Activated naive CD8-positive, alpha-beta T cell treated with anti-CD3 and anti-CD28 coated beads for 36 hours (primary cell): ENCODE measurements at regions not wholly inside any gene's neighbourhood (a gene's known extent, or its start where the extent isn't known, plus 50 kb on each side); places are given as distances from the start of the nearest gene placed in this dataset.

ENCODE experiments used
- DNase-seq: peaks from one replicate; pipeline ENCODE4 v3.0.0; 2021
- H3K27ac Mint-ChIP-seq: one replicate; pipeline ENCODE4 v1.8.0; 2022; ENCODE audit warnings: mild to moderate bottlenecking, moderate library complexity, mixed read lengths
- H3K27me3 Mint-ChIP-seq: one replicate; pipeline ENCODE4 v1.8.0; 2022; ENCODE audit warnings: mild to moderate bottlenecking, mixed read lengths
- H3K36me3 Mint-ChIP-seq: one replicate; pipeline ENCODE4 v1.8.0; 2021; ENCODE audit warnings: mild to moderate bottlenecking, mixed read lengths
- H3K4me1 Mint-ChIP-seq: one replicate; pipeline ENCODE4 v1.8.0; 2021; ENCODE audit warnings: mixed read lengths
- H3K4me3 Mint-ChIP-seq: one replicate; pipeline ENCODE4 v1.8.0; 2022; ENCODE audit warnings: mild to moderate bottlenecking, moderate library complexity, mixed read lengths
- H3K9me3 Mint-ChIP-seq: one replicate; pipeline ENCODE4 v1.8.0; 2022; ENCODE audit warnings: mixed read lengths

DNA sequence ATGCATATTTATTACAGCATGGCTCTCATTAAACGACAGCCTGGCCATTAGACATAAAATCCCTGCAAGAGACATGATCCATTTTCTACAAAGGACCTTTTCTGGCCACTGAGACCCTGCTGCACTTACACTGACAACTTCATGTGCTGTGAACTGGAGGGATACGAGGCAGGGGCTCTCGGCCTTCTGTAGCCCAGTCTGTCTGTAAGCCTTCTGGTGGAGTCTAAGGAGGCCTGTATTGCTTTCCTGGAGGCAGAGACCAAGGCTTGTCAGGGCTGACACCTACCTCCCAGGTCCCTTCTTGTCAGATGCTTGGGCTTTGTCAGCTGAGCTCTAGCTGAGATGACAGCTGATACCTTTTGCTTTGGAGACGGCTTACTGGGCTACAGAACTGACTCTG, 776.9 kb upstream of the ARPP21 start:
- no peaks in the 10 kb centered on the region for H3K9me3 Mint-ChIP-seq
- no peaks in the 10 kb centered on the region for H3K27me3 Mint-ChIP-seq
- H3K36me3 Mint-ChIP-seq: no peaks in the 10 kb centered on the region
- H3K4me1 Mint-ChIP-seq: no peaks in the 10 kb centered on the region
- H3K4me3 Mint-ChIP-seq: no peak overlapping the region
- no peak overlapping the region for H3K27ac Mint-ChIP-seq
- no peak for DNase-seq

DNA sequence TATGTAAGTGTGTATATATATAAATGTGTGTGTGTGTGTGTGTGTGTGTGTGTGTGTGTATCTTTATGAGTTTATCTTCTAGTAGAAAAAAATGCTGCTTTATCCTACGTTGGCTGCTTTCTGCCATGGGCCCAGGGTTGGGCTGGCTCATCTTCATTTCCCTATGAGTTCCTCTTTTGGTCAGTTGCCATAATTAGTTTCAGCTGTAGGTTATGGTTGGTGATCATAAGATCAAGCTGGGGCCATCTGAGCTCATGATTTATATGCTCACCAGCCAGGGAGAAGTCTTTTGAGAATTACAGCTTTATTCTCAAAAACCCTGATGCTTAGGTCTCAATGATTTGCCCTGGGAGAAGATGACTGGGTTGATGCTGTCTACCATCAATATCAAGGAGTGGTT, 775.8 kb upstream of the ARPP21 start:
- DNase-seq: no peak
- H3K27me3 Mint-ChIP-seq: no peaks in the 10 kb centered on the region
- H3K36me3 Mint-ChIP-seq: no peaks in the 10 kb centered on the region
- H3K27ac Mint-ChIP-seq: no peak overlapping the region
- H3K4me1 Mint-ChIP-seq: no peaks in the 10 kb centered on the region
- H3K4me3 Mint-ChIP-seq: no peak overlapping the region
- H3K9me3 Mint-ChIP-seq: no peaks in the 10 kb centered on the region

DNA sequence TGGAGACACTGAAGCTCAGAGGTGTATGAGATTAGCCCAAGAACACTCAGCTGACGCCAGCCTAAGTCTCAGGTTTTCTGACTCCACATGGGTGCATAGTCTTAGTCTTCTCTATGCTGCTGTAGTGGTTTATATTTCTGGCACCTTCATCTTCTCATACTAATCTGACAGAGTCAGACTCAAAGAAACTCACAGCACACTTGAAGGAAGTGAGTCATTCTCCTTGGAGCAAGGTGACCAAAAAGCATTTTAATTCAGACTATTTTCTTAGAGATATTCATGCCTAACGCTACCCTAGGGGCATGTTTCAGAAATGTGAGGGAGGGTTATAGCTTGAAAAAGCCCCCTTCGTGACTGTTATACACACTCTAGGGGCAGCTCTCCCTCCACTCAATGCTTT, 775.3 kb upstream of the ARPP21 start:
- no peaks in the 10 kb centered on the region for H3K36me3 Mint-ChIP-seq
- H3K4me1 Mint-ChIP-seq: no peaks in the 10 kb centered on the region
- H3K4me3 Mint-ChIP-seq: no peak overlapping the region
- no peak for DNase-seq
- H3K27ac Mint-ChIP-seq: no peak overlapping the region
- H3K9me3 Mint-ChIP-seq: no peaks in the 10 kb centered on the region
- H3K27me3 Mint-ChIP-seq: no peaks in the 10 kb centered on the region

DNA sequence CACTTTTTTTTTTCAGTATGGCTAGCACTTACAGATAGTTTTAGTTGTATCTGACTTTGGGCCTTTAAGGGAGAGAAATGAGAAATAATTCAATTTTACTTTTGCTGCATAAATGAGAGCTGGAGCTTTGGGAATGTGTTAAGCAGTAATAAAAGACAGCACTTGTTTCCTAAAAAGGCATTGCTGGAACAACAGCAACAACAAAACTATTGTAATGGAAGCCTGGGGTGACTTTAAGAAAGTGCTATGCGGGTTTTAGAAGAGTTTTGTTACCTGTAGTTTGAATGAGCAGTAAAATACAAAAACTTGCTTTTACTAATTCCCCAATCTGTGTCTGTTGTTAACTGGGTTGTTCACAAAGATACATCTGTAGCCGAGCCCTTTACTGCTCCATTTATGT, 774.0 kb upstream of the ARPP21 start:
- no peak for DNase-seq
- Mint-ChIP-seq H3K4me1 (no peaks in the 10 kb centered on the region), H3K36me3 (no peaks in the 10 kb centered on the region), H3K9me3 (no peaks in the 10 kb centered on the region), H3K27me3 (no peaks in the 10 kb centered on the region), H3K4me3 (no peak overlapping the region), H3K27ac (no peak overlapping the region)

DNA sequence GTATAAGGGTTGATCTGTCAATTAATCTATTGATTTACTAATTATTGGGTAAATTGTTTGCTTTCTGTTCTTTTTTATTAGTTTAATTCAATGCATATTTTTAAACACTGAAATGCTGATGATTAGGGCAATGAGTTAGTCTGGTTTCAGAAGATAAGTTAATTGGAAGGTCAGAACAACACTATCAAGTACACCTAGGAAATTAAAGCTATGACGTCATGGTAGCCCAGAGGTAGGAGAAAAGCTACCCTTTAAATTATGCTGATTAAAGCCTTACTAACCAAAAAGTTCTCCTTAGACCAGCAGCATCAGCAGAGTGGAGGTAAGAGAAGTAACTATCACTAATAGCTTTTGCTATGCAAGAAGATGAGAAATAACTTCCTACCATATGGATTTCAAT, 770.4 kb upstream of the ARPP21 start:
- Mint-ChIP-seq H3K36me3 (no peaks in the 10 kb centered on the region), H3K4me3 (no peak overlapping the region), H3K9me3 (no peaks in the 10 kb centered on the region), H3K4me1 (no peaks in the 10 kb centered on the region), H3K27me3 (no peaks in the 10 kb centered on the region), H3K27ac (no peak overlapping the region)
- no peak for DNase-seq

DNA sequence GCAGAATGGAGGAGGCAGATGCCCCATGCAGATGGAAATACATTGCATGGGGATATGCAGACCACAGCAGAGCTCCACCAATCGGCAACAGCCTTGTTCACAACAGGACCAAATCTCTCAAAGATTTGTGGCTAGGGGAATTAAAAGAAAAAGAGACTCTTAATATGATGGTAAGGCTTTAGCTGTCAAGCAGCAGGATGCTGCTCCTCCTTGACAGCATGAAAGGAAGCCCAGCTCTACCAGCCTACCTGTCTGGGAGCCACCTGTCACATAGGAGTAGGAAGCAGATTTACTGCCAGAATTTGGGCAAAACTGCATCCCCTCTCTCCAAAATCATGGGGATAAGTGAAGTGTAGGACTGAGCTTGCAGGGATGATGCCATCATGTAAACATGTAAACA, 769.6 kb upstream of the ARPP21 start:
- H3K4me3 Mint-ChIP-seq: no peak overlapping the region
- DNase-seq: no peak
- H3K36me3 Mint-ChIP-seq: no peaks in the 10 kb centered on the region
- no peaks in the 10 kb centered on the region for H3K9me3 Mint-ChIP-seq
- H3K4me1 Mint-ChIP-seq: no peaks in the 10 kb centered on the region
- H3K27me3 Mint-ChIP-seq: no peaks in the 10 kb centered on the region
- H3K27ac Mint-ChIP-seq: no peak overlapping the region

DNA sequence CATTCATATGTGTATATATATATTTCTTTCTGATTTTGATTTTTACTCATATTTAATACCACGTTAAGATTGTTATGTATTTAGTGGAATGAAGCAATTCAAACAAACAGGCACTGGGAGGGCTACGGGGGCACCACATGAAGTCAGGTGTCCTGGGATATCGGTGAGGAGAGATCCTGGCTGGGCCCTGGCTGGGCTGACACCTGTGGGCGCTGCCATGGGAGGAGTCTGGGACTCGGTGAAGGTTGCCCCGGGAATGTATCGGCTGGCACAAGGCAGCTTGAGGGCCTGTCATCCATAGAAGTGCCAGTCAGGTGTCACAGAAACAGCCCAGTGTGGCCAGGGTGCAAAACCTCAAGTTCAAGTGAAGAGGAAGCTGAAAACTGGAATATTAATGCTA, 766.9 kb upstream of the ARPP21 start:
- H3K4me3 Mint-ChIP-seq: no peak overlapping the region
- H3K27ac Mint-ChIP-seq: no peak overlapping the region
- H3K4me1 Mint-ChIP-seq: no peaks in the 10 kb centered on the region
- DNase-seq: no peak
- H3K9me3 Mint-ChIP-seq: no peaks in the 10 kb centered on the region
- no peaks in the 10 kb centered on the region for H3K27me3 Mint-ChIP-seq
- H3K36me3 Mint-ChIP-seq: no peaks in the 10 kb centered on the region

DNA sequence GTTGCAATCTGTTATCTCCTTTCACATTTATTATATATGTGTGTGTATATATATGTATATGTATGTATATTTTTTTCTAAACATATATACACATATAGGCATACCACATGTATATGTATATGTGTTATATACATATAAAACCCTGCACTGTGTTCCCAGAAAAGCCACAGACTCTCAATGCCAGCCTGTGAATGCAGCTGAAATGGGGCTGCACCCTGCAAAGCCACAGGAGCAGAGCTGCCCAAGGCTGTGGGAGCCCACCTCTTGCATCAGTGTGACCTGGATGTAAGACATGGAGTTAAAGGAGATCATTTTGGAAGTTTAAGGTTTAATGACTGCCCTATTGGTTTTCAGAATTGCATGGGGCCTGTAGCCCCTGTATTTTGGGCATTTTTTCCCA, 762.3 kb upstream of the ARPP21 start:
- H3K4me1 Mint-ChIP-seq: no peaks in the 10 kb centered on the region
- H3K9me3 Mint-ChIP-seq: no peaks in the 10 kb centered on the region
- no peak overlapping the region for H3K27ac Mint-ChIP-seq
- H3K27me3 Mint-ChIP-seq: peaks cover under 1% of the 10 kb centered on the region
- no peaks in the 10 kb centered on the region for H3K36me3 Mint-ChIP-seq
- H3K4me3 Mint-ChIP-seq: no peak overlapping the region
- no peak for DNase-seq

DNA sequence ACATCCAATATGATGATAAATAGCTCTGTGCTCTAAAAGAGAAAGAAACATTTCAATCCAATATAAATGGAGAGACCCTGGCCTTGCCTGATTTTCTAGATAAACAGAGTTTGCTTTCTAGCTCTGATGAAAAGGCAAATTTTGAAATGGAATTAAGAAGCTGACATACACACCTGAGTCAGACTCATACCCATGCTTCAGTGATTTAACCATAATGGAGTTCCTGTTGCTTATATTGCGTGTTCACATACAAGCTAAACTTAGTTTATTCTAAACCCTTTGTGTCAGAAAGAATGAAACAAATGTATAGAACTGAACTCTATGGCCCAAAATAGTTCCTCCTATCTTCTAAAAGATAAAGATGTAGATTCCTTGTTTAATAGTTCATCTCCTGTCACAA, 760.8 kb upstream of the ARPP21 start:
- no peak overlapping the region for H3K27ac Mint-ChIP-seq
- H3K9me3 Mint-ChIP-seq: no peaks in the 10 kb centered on the region
- H3K4me1 Mint-ChIP-seq: no peaks in the 10 kb centered on the region
- H3K36me3 Mint-ChIP-seq: no peaks in the 10 kb centered on the region
- no peak overlapping the region for H3K4me3 Mint-ChIP-seq
- H3K27me3 Mint-ChIP-seq: peaks cover 4% of the 10 kb centered on the region
- no peak for DNase-seq

DNA sequence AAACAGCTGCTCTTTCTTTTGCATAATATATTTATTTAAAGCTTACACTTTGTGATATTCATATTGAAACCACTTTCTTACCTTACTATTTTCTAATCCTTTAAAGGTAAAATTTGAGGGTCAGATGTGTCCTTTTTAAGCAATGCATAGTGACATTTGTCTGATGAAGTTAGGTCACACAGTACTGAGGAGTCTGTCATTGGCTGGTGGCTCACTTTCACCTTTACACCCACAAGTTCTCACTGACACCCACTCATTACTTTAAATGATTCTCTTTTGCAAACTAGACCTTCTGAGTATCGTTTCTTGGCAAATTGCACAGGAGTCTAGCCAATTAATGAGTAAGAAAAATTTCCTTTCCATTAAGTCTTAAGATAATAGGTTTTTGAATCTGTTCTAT, 758.3 kb upstream of the ARPP21 start:
- Mint-ChIP-seq H3K27me3 (peaks cover 4% of the 10 kb centered on the region), H3K36me3 (no peaks in the 10 kb centered on the region), H3K9me3 (no peaks in the 10 kb centered on the region), H3K4me1 (no peaks in the 10 kb centered on the region), H3K4me3 (no peak overlapping the region), H3K27ac (no peak overlapping the region)
- DNase-seq: no peak

DNA sequence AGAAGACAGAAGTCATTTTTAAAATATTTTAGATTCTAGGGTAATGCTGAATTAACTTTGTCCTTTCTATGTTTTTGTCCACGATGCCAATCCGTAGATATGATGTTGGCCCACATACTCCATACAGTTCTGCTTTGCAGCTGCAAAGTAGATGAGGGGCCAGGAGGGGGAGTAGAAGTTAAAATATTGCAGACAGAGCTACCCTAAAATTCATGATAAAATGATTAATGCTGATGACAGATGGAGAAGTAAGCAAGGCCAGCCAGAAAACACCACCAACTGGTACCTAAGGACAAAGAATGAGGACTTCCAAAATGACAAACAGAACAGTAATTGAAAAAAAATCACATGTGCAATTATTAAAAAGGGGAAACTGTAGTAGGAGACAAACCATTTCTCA, 756.6 kb upstream of the ARPP21 start:
- DNase-seq: no peak
- Mint-ChIP-seq H3K9me3 (no peaks in the 10 kb centered on the region), H3K27me3 (peaks cover 4% of the 10 kb centered on the region), H3K27ac (no peak overlapping the region), H3K4me1 (no peaks in the 10 kb centered on the region), H3K36me3 (no peaks in the 10 kb centered on the region), H3K4me3 (no peak overlapping the region)

DNA sequence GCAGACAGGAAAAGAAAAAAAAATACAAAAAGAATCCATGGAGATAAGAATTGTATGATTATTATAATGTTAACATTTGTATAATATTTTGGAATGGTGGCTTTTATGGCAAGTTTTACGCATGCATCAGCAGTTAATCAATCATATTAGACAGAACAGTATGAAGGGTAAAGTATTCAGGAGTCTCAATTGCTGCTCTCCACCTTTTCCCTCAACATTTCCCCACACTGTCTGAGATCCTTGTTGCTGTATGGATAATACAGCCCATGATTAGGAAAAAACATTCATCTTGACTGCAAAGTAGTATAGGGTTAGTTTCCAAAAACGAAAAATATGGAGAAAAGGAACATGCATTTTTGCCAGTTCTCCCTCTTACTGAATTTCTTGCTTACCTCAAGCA, 755.3 kb upstream of the ARPP21 start:
- Mint-ChIP-seq H3K4me1 (no peaks in the 10 kb centered on the region), H3K9me3 (no peaks in the 10 kb centered on the region), H3K27ac (no peak overlapping the region), H3K36me3 (no peaks in the 10 kb centered on the region), H3K27me3 (peaks cover 4% of the 10 kb centered on the region), H3K4me3 (no peak overlapping the region)
- DNase-seq: no peak

DNA sequence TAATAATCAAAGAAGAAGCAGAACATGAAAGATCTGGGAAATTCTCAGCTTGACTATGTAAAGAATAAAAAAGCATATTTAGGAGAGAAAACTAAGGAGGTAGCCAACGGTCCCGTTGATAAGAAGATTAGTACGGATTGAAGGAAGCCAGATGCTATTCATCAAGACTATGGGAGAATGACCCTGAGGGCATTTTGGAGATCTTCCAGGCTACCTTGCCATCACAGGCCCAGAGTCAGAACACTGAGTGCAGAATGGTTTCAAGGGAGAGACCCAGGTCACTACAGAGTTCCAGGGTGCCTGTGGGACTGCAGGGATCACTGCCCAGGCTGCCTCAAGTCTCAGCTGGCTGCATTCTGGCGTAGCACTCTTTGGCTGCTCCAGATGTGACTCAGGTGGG, 752.9 kb upstream of the ARPP21 start:
- no peaks in the 10 kb centered on the region for H3K36me3 Mint-ChIP-seq
- H3K27me3 Mint-ChIP-seq: peaks cover 4% of the 10 kb centered on the region
- DNase-seq: no peak
- no peak overlapping the region for H3K4me3 Mint-ChIP-seq
- H3K9me3 Mint-ChIP-seq: no peaks in the 10 kb centered on the region
- no peaks in the 10 kb centered on the region for H3K4me1 Mint-ChIP-seq
- H3K27ac Mint-ChIP-seq: no peak overlapping the region

DNA sequence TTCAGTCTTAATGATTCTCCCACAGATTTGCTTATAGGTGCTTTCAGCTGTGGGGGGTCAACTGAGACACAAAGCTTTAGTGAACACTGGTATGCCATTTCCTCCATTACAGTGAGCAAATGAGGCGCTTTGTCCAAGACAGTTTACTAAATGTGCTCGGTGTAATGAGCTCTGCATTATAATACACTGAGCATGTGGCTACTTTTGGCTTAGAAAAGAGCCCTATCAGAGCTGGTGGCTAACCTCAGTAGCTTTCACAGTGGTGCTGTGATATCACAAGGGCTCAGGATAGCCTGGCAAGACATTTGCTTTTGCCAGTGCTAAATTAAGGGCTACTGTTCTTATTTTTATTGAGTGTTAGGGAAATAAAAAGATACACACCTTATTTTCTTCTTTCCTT, 749.7 kb upstream of the ARPP21 start:
- H3K4me1 Mint-ChIP-seq: no peaks in the 10 kb centered on the region
- no peak for DNase-seq
- no peak overlapping the region for H3K4me3 Mint-ChIP-seq
- H3K36me3 Mint-ChIP-seq: no peaks in the 10 kb centered on the region
- H3K27me3 Mint-ChIP-seq: no peaks in the 10 kb centered on the region
- H3K27ac Mint-ChIP-seq: no peak overlapping the region
- H3K9me3 Mint-ChIP-seq: no peaks in the 10 kb centered on the region

DNA sequence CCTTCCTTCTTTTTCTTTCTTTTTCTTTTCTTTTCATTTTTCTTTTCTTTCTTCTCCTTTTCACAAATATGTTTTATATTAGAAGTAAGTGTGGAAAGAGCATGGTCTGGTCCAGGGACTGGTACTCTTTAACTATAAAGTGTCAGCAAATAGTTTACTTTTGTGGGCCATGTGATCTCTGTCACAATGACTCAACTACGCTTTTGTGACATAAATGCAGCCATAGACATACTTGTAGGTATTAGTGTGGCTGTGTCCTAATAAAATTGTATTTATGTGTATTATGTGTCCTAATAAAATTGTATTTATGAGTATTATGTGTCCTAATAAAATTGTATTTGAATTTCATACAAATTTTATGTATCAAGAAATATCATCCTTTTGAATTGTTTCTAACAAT, 749.1 kb upstream of the ARPP21 start:
- H3K36me3 Mint-ChIP-seq: no peaks in the 10 kb centered on the region
- no peak overlapping the region for H3K4me3 Mint-ChIP-seq
- no peaks in the 10 kb centered on the region for H3K9me3 Mint-ChIP-seq
- no peaks in the 10 kb centered on the region for H3K27me3 Mint-ChIP-seq
- H3K4me1 Mint-ChIP-seq: no peaks in the 10 kb centered on the region
- DNase-seq: no peak
- H3K27ac Mint-ChIP-seq: no peak overlapping the region

DNA sequence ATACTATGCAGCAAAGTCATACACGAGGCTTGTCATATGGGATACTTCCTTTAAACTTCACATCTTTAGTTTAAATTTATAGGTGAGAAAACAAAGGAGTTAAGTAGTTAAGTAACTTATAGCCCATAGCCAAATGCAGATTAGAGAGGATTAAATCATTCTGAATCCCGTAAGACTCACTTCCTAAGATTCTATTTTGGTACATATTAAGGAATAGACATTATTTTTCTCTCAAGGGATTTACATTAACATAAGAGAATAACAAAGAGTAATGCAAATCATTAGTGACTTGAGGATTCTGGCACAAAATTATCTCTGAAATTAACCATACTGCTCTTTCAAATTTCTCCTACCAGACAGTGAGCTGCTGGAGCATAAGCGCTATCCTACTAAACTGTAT, 747.4 kb upstream of the ARPP21 start:
- Mint-ChIP-seq H3K27me3 (no peaks in the 10 kb centered on the region), H3K9me3 (no peaks in the 10 kb centered on the region), H3K36me3 (no peaks in the 10 kb centered on the region), H3K27ac (no peak overlapping the region), H3K4me1 (no peaks in the 10 kb centered on the region), H3K4me3 (no peak overlapping the region)
- no peak for DNase-seq

DNA sequence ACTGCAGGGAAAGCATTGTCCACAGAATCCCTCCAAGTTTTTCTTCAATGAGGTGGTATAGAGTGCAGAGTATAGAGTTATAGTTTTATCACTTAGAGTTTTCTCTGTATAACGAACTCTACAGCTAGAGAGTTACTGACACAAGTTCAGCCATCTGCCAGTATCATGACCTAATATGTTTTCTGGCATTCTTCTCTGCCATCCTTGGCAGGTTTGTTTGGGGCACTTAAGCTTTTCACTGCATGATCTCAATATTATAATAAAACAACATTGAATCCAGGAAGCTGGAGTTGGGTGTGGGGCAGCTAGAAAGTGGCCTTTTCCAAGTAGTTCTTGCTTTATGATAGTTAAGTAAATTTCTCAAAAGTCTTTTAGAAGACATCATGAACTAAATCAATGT, 743.5 kb upstream of the ARPP21 start:
- H3K27ac Mint-ChIP-seq: no peak overlapping the region
- no peaks in the 10 kb centered on the region for H3K4me1 Mint-ChIP-seq
- no peaks in the 10 kb centered on the region for H3K9me3 Mint-ChIP-seq
- H3K4me3 Mint-ChIP-seq: no peak overlapping the region
- no peak for DNase-seq
- no peaks in the 10 kb centered on the region for H3K36me3 Mint-ChIP-seq
- H3K27me3 Mint-ChIP-seq: no peaks in the 10 kb centered on the region
